ENCODE measurements at regions not wholly inside any gene's neighbourhood (a gene's known extent, or its start where the extent isn't known, plus 50 kb on each side); places are given as distances from the start of the nearest gene placed in this dataset.
"Not testable (repeated sequence)": the region's sequence is repeated elsewhere in the genome, so short reads cannot be mapped to it uniquely, and the experiment has no call there.

GRCh38 chr1:88519156-88519555, 164.9 kb upstream of the PKN2 start:
- no peak for DNase-seq

DNA sequence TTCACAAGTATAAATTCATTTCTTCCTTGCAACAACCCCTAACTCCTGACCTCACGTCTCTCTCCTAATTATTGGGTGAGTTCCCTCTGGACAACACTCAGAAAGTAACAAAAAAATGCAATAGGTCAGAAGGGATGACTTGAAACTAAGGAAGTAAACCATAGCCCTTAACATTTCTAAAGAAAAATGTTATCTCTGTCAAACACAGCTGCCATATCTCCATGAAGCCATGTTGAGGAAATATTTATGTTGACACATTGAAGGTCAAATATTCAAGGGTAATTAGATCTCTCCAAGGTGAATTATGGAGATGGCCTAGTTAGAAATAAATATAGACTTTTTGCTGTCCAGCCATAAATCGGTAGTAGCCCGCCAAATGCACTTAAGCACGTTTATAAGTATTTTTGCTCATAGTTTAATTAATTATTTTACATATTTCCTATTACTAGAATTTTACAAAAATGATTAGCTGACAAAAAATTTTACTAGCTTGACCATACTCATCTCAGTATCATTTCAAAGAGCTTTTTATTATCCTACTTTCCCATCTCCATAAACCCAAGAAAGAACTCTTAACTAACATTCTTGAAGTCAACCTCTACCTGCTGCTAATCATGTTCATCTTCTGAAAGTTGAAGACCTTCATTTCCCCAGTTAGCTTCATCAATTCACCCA, 160.1 kb upstream of the PKN2 start:
- no peak for DNase-seq

- DNase-seq: no peak
Measured at GRCh38 chr1:88526456-88526855, 157.6 kb upstream of the PKN2 start.

DNA sequence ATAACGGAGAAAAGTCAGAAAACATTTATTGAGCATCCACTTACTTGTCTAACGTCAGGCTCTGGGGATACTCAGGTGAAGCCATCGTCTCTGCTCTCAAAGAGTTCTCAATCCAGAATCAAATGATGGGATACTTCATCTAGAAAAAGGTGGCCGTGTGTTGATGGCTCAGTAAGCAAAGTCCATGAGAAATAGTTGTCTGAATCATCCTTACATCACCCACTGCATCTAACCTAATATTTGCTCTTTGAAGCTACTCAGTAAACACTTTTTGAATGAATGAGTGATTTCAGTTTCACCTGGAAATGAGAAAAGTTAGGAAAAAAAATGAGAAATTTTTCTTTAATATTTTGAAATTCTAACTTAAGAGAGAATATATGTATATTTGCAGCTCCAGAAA, 155.3 kb upstream of the PKN2 start:
- DNase-seq: no peak

DNA sequence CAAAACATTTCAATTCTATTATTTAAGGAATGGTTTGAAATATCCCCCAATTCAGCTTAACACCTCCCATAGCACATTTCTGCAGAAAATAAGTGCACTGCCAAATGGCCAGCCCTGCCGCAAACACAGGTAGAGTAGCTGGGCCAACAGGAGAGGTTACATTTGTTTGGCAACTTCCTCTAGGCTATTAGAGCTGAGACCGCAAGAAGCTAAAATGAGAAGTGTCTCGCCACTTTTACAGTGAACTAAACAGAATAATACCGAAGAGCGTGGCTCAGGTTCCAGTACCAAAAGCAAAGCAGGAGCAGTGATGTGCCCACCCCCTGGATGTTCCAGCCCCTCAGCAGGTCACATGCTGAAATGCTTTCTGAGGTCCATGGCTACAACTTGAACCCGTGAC, 154.5 kb upstream of the PKN2 start:
- DNase-seq: no peak

DNA sequence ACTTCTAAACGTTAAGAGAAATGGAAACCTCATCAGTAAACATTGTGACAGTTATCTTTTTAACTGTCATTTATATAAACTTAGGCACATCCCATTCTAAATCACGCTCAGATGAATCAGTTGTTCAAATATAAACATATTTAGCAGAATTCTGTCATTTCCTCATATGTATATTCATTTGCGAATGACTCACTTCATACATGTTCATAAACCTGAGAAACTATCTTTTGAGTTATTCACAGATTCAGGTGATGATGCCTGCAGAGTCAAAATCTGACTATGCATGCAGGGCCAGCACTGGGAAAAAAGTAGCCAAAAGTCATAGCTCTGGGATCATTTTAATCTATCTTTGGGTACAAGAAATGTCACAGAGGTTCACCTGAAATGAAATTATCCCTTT, 153.8 kb upstream of the PKN2 start:
- no peak for DNase-seq

GRCh38 chr1:88537787-88538186, 146.3 kb upstream of the PKN2 start:
- no peak for DNase-seq

DNA sequence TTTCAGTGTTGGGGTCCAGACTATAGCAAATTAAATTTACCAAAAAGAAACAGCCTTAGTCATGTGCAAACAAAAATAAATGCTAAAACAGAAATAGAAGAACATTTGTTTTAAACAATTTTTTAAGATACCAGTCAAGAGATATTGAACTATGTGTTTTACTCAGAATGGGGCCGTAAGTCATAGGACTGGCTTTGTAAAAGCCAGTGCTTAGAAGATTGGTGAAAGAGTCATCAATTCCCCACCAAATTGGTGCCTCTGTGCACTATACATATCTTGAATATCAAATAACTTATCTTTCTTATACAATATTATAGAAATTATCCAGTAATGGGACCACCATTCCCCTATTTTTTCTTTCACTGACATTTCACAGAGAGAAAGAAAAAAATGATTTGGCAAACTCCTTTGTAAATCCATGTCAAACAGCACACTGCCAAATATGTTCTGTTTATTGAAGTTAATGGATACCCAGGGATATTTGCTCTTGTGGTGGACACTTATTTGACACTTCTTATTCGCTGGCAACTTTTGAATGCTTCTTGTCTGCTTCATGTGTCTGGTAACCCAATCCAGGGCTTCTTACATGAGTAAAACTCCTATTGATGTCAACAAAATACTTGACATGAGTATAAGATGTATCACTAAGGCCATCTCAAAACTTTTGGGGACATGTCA, 145.7 kb upstream of the PKN2 start:
- no peak for DNase-seq

DNA sequence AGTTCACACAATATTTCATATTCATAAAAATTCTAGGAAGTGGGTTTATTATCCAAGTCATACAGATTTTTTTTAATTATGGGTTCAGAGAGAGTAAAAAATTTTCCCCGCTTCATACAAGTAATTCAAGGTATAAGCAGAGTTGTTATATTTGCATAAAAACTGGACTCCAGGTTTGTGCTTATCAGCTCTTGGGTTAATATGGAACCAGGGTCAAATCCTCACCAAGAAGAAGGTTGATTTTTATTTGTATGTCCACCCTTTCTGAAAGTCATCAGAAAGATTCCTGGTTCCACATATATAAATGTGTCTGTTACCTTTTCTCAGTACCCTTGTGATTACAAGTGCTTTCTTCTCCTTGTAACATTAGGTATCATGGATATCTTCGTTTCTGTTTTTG, 143.8 kb upstream of the PKN2 start:
- DNase-seq: no peak

GRCh38 chr1:88541596-88541995, 142.5 kb upstream of the PKN2 start:
- DNase-seq: no peak

DNA sequence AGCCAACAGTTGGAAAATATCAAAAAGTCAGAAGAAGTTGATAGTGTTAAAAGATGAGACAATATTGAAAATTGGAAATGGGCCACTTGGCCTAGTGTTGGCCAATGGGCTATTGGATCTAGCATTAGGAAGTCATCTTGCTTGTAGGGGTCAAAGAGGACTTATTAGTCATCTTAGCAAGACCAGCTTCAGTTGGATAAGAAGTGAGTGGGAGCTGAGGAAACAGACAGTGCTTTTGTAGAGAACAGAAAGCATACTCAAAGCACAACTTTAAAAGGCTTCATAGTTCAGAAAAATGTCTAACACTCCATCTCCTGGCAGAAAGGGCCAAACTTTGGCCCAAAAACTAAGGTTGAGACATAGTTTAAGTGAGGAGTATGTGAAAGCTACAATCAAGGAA, 139.9 kb upstream of the PKN2 start:
- no peak for DNase-seq

- DNase-seq: no peak
Measured at GRCh38 chr1:88549536-88549935, 134.5 kb upstream of the PKN2 start.

GRCh38 chr1:88552226-88552625, 131.8 kb upstream of the PKN2 start:
- DNase-seq: no peak

DNA sequence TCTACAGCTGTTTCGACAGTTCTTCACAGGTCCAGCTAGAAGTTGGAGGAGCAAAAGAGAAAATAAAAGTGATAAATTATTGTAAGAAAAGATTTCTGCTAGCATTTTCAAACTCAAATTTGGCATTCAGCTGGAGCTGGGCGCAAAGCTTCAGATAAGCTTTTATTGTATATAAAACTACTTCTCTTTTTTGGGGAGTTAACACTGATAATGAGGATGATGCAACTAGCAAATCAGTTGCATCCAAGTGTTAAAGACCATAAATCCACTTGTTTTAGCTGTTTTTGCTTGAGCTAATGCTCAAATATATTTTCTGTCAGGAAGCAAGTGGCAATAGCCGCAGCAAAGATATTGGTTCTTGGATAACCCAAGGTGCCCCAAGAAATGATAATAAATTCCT, 127.1 kb upstream of the PKN2 start:
- DNase-seq: no peak

DNA sequence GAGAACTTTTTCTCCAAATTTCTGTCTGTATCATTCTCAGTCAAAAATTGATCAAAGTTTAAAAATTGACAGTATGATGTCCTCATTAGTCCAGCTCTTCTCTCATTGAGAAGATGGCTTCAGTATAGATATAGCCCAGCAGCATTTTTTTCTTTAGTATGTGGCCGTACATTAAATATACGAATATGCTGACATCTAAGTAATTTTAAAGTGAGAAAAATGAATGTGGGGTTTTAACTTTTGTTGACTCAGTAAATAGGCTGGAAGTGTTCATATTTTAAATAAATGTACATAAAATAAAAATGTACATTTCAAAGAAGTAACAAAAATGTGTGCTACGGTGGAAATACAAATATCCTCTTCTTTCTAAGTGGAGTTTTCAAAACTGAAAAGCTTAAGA, 123.5 kb upstream of the PKN2 start:
- no peak for DNase-seq

GRCh38 chr1:88562991-88563390, 121.1 kb upstream of the PKN2 start:
- no peak for DNase-seq

- DNase-seq: no peak
Measured at GRCh38 chr1:88566615-88567387, 117.3 kb upstream of the PKN2 start.

DNA sequence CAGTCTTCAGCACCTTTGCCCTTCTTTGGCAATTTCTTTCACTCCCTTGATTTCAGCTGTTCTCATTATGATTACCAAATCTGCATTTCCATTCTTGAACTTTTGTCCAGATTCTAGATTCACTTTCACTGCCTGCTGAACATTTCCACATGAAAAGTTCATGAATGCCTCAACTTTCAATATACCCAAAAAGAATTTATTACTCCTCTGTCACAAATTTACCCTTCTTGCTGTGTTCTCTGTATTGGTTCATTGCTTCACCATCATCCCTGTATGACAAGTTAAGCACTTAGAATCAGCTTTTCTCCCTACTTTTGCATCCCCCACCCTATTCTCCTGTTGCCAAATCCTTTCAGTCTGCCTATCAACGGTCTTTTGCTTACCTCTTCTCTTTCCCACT, 112.6 kb upstream of the PKN2 start:
- no peak for DNase-seq

DNA sequence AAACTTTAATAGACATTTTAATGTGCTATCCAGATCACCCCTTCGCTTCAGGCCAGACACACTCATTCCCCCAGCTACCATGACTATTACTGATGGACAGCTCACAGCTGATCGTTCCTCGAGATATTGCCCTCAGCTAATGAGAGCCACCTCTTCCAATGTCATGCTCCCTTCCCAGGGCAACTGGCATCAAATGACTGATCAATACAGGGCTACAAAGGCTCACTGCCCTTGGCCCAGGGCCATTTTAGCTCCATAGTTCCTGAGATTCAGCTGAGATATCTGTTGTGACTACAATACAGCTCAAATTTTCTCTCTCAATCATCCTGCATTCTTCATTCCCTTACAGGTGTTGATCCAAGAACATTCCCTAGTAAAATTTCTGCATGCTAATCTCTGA, 104.5 kb upstream of the PKN2 start:
- no peak for DNase-seq

GRCh38 chr1:88581703-88582102, 102.4 kb upstream of the PKN2 start:
- DNase-seq: no peak

- no peak for DNase-seq
Measured at GRCh38 chr1:88593358-88593757, 90.7 kb upstream of the PKN2 start.

DNA sequence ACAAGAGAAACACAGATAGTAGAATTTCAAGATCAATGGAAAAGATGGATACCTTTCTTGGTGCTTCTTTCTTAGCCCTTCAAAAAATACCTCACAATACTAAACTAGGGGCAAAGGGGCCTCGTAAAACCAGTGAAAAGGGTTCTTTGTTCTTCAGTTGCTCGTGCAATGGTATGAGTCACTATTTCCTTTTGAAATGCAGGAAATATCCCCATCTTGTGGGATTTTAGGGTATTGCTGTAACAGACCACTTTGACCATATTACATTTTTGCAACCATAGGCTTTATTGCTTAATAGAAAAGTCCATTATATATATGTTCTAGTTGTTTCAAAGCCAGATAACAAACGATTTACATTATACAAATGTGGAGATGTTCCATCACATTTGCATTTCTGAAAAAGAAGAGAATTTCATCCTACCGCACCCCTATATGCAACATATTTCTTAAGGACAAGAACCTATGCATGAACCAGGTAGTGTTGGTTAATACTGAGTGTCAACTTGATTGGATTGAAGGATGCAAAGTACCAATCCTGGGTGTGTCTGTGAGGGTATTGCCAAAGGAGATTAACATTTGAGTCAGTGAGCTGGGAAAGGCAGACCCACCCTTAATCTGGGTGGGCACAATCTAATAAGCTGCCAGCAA, 88.6 kb upstream of the PKN2 start:
- peak; percentile 6 for DNase-seq

GRCh38 chr1:88597973-88598372, 86.1 kb upstream of the PKN2 start:
- not testable (repeated sequence) for DNase-seq

Measured in central memory CD4-positive, alpha-beta T cell (primary cell).